AG10803 (cell line): ENCODE measurements at regions not wholly inside any gene's neighbourhood (a gene's known extent, or its start where the extent isn't known, plus 50 kb on each side); places are given as distances from the start of the nearest gene placed in this dataset.
A peak's percentile ranks its signal among the peaks of the same experiment; 100 is the strongest.

ENCODE experiments used
- DNase-seq: peaks from one replicate; pipeline ENCODE4 v3.0.0; 2010; ENCODE audit warnings: low read depth
- H3K4me3 ChIP-seq: 2 replicates; pipeline ENCODE4 v1.5.1; 2011; ENCODE audit warnings: mild to moderate bottlenecking, low read length, control low read depth
- CTCF ChIP-seq: conservative IDR thresholded peaks from 2 replicates; pipeline ENCODE4 v1.5.1; 2011; ENCODE audit warnings: mild to moderate bottlenecking, low read length, control low read depth, inconsistent platforms

GRCh38 chr4:54516556-54517215, 141.1 kb upstream of the KIT start:
- no peak for TF ChIP-seq CTCF

GRCh38 chr4:54517781-54518444, 139.8 kb upstream of the KIT start:
- TF ChIP-seq CTCF = no peak
- no peak for DNase-seq
- no peak overlapping the region for H3K4me3 ChIP-seq

More at GRCh38 chr4:54516556-54517215, 141.1 kb upstream of the KIT start:
- no peak for DNase-seq
- H3K4me3 ChIP-seq = no peak overlapping the region

GRCh38 chr4:54525602-54526001, 132.2 kb upstream of the KIT start:
- DNase-seq = peak; percentile 95
- TF ChIP-seq CTCF = no peak
- H3K4me3 ChIP-seq = no peak overlapping the region

GRCh38 chr4:54526560-54526959, 131.2 kb upstream of the KIT start:
- DNase-seq = no peak
- H3K4me3 ChIP-seq = no peak overlapping the region

GRCh38 chr4:54527532-54527931, 130.2 kb upstream of the KIT start:
- no peak for DNase-seq
- TF ChIP-seq CTCF = no peak
- H3K4me3 ChIP-seq = no peak overlapping the region

More at GRCh38 chr4:54526560-54526959, 131.2 kb upstream of the KIT start:
- TF ChIP-seq CTCF = no peak

- H3K4me3 ChIP-seq = peak overlapping the region; percentile 59
- no peak for TF ChIP-seq CTCF
- peak; percentile 56 for DNase-seq
Measured at GRCh38 chr4:54539500-54540029, 118.2 kb upstream of the KIT start.

- no peak overlapping the region for H3K4me3 ChIP-seq
- TF ChIP-seq CTCF = no peak
- no peak for DNase-seq
Measured at GRCh38 chr4:54540931-54541330, 116.8 kb upstream of the KIT start.
